GM19455 (cell line): ENCODE measurements at regions not wholly inside any gene's neighbourhood (a gene's known extent, or its start where the extent isn't known, plus 50 kb on each side); places are given as distances from the start of the nearest gene placed in this dataset.
"Not testable (repeated sequence)": the region's sequence is repeated elsewhere in the genome, so short reads cannot be mapped to it uniquely, and the experiment has no call there.

ENCODE experiments used
- ATAC-seq: cut with Tn5 transposase; IDR thresholded peaks from one replicate; pipeline ENCODE4 v1.9.1; 2021; ENCODE audit not compliant: unreplicated experiment

DNA sequence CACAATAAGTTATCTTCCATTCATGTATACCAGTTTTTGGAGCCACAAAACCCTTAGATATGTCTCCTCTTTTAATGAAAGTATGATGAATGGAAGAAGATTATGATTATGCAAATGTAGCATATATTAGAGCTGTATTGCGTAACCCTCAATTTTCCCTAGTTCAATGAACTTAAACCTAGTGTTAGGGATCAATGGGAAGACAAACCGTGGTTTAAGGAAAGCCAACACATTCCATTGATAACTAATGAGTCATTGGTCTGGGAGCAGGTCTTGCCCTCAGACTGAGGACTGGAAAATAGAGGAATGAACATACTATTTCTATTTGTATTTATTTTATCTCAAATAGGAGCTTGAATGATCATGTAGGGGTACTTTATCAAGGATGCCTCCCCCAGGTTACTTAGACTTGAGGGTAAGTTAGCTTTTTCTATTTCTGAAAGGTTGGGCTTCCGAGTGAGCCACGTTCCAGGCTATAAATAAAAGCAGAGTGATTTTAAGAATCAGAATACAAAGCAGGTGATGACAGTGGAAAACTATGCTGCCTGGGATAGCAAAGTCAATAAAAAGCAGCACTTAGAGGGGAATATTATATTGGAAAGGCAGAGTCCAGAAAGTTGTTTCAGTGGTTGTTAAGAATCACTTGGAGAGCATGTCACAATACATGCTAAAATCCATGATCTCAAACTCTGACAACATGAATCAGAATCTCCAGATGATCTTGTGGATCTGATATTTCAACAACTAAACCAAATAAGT, 356.0 kb downstream of the ADAM29 start:
- no peak for ATAC-seq

GRCh38 chr4:175277816-175278215, 359.7 kb downstream of the ADAM29 start:
- no peak for ATAC-seq

GRCh38 chr4:175280153-175280552, 362.0 kb downstream of the ADAM29 start:
- ATAC-seq, result no peak

GRCh38 chr4:175281894-175282293, 363.7 kb downstream of the ADAM29 start:
- no peak for ATAC-seq

DNA sequence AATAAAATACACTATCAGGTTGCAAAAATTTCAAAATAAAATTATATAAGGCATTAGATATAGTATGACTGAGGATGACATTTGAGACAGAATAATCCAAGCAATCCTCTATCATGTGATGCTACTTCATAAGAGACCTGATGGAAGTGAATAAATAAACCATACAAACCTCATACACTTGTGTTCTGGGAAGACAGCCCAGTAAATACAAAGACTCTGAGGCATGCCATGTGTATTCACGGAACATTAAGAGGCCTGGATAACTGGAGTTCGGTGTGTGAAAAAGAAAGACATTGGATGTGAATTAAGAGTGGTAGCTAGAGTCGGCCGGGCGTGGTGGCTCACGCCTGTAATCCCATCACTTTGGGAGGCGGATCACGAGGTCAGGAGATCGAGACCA, 364.2 kb downstream of the ADAM29 start:
- no peak for ATAC-seq

DNA sequence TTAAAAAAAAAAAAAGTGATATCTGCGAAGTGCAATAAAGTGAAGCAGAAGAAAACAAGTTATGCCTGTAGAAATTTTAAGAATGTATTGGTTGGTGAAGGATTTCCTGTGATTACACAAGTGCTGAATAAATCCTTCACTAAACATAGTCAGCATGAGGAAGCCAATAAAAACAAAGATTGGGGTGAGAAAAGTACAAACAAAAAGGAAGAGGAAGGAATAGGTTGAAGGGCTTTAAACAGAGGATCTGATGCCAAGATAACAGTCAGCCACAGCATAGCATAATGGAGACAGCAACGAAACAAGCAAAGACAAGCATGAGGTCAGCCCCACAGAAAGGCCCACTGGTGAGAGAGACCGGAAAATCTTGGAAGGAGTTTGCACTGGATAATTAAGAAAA, 372.2 kb downstream of the ADAM29 start:
- no peak for ATAC-seq

GRCh38 chr4:175297965-175298565, 379.9 kb downstream of the ADAM29 start:
- no peak for ATAC-seq

- ATAC-seq, result no peak
Measured at GRCh38 chr4:175306436-175306835, 388.3 kb downstream of the ADAM29 start.

DNA sequence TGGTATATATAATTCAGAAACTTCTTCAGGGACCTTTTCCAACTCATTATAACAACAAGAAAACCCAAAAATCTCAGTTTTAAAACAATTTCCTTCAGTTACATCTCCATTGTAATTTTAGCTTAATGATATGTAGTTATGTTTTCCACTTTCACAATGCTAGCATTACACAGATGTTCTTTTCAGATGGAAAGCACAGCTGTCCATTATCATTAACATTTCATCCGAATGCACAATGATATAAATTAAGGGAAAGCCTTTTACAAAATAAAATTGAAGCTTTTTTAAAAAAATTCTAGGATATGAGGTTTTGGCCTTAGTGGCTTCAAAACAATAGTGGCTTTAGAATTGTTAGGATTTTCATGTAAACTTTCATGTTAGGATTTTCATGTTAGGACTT, 389.2 kb downstream of the ADAM29 start:
- ATAC-seq, result no peak

DNA sequence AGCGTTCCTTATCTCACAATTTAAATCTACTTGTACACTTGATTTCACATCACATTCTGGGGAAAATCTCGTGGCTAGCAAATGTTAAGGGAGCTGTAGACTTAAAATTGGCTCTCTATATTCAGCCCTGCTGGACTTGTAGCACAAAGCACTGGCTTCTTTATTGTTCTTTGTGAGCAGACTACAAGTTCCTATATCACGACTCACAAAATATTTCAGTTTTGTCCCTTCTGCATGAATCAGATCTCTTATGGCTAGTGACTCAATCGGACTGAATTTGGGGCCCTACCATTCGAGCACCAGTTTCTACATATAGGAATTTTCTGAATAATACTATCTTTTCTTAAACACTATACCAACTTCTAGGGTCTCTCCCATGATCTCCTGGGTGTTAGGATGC, 390.1 kb downstream of the ADAM29 start:
- no peak for ATAC-seq

- no peak for ATAC-seq
Measured at GRCh38 chr4:175309041-175309440, 390.9 kb downstream of the ADAM29 start.

DNA sequence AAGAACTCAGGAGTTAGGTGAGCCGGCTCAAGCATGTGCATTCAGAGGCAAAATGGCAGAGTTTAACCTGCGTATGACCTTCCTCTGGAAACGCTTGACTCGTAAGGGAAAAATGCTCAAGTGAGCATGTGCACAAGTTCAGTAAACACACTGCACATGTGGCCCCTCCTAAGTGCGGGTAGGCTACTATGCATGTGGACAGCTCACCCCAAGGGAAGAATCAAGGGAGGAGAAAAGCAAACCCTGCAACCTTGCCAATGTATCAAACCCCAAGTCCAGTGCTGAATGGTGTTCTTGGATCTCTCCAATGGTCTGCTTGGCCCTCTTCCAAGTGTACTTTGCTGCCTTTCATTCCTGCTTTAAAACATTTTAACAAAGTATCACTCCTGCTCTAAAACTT, 407.1 kb downstream of the ADAM29 start:
- no peak for ATAC-seq

GRCh38 chr4:175326796-175327195, 408.6 kb downstream of the ADAM29 start:
- ATAC-seq, result no peak

GRCh38 chr4:175330236-175330635, 412.1 kb downstream of the ADAM29 start:
- no peak for ATAC-seq

GRCh38 chr4:175330652-175331051, 412.5 kb downstream of the ADAM29 start:
- no peak for ATAC-seq

DNA sequence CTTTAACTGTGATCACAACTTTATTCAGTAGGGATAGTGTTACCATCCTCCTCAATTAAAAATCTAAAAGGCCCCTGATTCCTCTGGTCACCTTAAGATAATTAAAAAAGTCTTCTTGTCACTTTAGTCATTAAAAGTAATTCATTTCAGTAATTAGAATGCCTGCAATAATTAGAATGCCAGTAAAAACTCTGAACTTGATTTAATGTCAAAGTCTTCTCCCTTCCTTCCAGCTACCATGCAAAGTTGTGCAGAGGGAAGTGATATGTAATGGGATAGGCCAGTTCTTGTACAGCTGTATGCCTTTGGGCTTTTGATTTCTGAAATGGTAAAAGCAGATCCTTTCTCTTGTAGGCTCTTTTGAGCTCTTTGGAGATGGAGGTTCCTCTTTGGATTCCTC, 417.2 kb downstream of the ADAM29 start:
- ATAC-seq, result no peak

DNA sequence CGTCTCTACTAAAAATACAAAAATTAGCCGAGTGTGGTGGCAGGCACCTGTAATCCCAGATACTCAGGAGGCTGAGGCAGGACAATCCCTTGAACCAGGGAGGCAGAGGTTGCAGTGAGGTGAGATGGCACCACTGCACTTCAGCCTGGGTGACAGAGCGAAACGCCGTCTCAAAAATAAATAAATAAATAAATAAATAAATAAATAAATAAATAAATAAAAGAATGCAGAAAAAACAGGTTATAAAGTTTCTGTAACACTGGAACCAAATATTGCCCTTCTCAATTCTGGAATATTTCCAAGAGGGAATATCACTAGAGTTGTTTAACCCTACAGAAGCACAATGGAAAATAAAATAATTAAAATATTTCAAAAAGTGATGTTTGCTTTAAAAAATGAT, 418.4 kb downstream of the ADAM29 start:
- ATAC-seq, result not testable (repeated sequence)

DNA sequence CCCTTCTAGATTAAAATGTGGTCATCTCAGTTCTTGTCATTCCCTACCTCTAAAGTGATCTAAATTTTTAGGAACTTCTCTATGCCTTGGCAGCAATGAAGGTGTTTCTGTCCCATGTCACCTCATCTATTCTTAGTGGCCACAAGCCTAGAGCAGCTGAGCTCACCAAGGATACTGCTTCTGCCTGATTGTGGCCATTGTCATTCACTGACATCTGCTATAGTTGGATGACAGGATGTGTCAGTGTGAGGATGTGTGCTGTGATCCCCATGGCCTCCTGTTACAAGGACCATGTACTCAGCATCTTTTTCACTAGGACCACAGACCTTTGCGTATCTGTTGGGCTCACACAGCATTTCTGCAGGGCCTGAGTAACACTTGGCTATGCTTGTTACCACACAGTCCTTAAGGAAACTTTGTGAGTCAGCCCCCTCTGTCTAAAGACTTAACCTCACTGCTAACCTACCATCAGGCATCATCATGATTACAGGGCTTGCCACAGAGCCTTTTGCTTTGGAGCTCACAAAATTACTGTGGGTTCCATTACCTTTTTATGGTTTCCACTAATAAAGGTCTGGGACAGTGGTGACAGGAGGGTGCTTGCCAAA, 421.0 kb downstream of the ADAM29 start:
- ATAC-seq, result no peak

- no peak for ATAC-seq
Measured at GRCh38 chr4:175341203-175341755, 423.1 kb downstream of the ADAM29 start.

DNA sequence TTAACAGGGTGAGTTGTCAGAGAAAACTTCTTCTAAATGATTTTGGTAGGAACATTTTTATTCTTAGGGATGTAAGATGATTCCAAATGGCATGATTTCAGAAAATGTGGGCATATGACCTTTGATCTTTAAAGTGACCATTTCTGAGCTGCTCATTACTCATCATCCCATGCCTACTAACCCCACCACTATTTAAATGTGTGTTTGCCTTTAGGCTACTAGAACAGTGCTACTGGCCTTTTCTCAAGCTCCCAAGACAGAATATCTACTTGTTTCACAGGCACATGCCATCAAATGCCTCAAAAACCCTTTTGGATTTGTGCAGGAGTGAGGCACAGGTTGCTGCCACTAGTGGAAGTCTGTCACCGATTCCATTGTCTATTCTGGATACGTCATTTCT, 428.2 kb downstream of the ADAM29 start:
- no peak for ATAC-seq

GRCh38 chr4:175350246-175350645, 432.1 kb downstream of the ADAM29 start:
- no peak for ATAC-seq

DNA sequence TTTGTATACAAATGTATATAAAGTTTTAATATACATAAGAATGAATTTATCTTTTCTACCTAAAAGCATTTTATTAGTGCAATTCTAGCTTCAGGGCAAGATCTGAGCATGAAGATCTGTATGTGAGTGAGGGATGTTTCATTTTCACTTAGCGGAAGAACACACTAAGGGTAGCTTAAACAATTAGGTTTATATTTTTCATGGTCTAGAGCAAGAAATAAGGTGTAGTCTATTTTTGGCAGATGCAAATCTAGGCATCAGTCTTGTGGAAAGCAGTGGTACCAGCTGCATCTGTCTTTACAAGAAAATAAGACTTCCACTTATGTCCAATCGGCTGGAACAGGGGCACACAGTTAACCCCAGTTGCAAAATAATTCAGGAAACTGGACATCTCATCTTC, 433.3 kb downstream of the ADAM29 start:
- ATAC-seq, result no peak
